H1 (cell line): ENCODE measurements at regions not wholly inside any gene's neighbourhood (a gene's known extent, or its start where the extent isn't known, plus 50 kb on each side); places are given as distances from the start of the nearest gene placed in this dataset.

Experiments
- CTCF ChIA-PET: fragments of 300-600 bp; sonication (Branson Sonifier 250); formaldehyde crosslinking; loops from one replicate; lab custom pipeline; 2021; ENCODE audit not compliant: partially characterized antibody; lab: Charles Lee
- POLR2A ChIA-PET: fragments of 300-600 bp; sonication (Branson Sonifier 250); formaldehyde crosslinking; loops from one replicate; lab custom pipeline; 2021; ENCODE audit warnings: inconsistent platforms; ENCODE audit not compliant: partially characterized antibody; lab: Charles Lee
- DNase-seq, 2 experiments: peaks; one replicate each; pipeline versions ENCODE4 v3.0.0 to v3.0.0-alpha.2; 2010 to 2022; ENCODE audit warnings: low spot score in 2 of 2, low read depth in 1 of 2, mixed read lengths in 1 of 2
- FAIRE-seq: peaks from 2 replicates; lab custom pipeline; 2011; peaks lifted over from hg19 to GRCh38; lab: Jason Lieb, UNC
- H2AFZ ChIP-seq: 2 replicates; pipeline ENCODE4 v1.8.1; 2012; ENCODE audit warnings: low read length, inconsistent platforms
- H2AK5ac ChIP-seq: 2 replicates; pipeline ENCODE4 v1.6.1; 2013; ENCODE audit warnings: low read depth, low read length
- H2BK120ac ChIP-seq: replicated peaks from 2 replicates; pipeline ENCODE3; 2013; ENCODE audit warnings: low read depth, low read length, inconsistent platforms
- H2BK12ac ChIP-seq: 2 replicates; pipeline ENCODE4 v1.6.1; 2013; ENCODE audit warnings: low read depth, low read length
- H2BK15ac ChIP-seq: 2 replicates; pipeline ENCODE4 v1.6.1; 2013; ENCODE audit warnings: low read length
- H2BK20ac ChIP-seq: 2 replicates; pipeline ENCODE4 v1.6.1; 2013; ENCODE audit warnings: low read length
- H2BK5ac ChIP-seq: 2 replicates; pipeline ENCODE4 v1.6.1; 2013; ENCODE audit warnings: low read depth, low read length
- H3K14ac ChIP-seq: 2 replicates; pipeline ENCODE4 v1.6.1; 2013; ENCODE audit warnings: inconsistent platforms; ENCODE audit not compliant: insufficient read length
- H3K18ac ChIP-seq: 2 replicates; pipeline ENCODE4 v1.6.1; 2013; ENCODE audit warnings: low read length; ENCODE audit errors: extremely low read depth
- H3K23ac ChIP-seq: 2 replicates; pipeline ENCODE4 v1.6.1; 2013; ENCODE audit warnings: inconsistent platforms; ENCODE audit not compliant: insufficient read length
- H3K23me2 ChIP-seq: 2 replicates; pipeline ENCODE4 v1.6.1; 2013; ENCODE audit warnings: low read depth, low read length
- H3K27ac ChIP-seq: 2 replicates; pipeline ENCODE4 v1.6.1; 2011; ENCODE audit warnings: low read depth, low read length, inconsistent platforms
- H3K27me3 ChIP-seq, 4 experiments: replicated peaks in 1 of 4; 1 replicate in 1 of 4; 2 replicates in 3 of 4; pipeline versions ENCODE4 v1.6.1 to v1.8.1; 2011 to 2013; ENCODE audit warnings: low read length in 3 of 4, mild to moderate bottlenecking in 3 of 4, inconsistent platforms in 2 of 4, mixed read lengths in 2 of 4, moderate library complexity in 1 of 4; ENCODE audit not compliant: control insufficient read depth in 3 of 4, insufficient read depth in 3 of 4; ENCODE audit errors: extremely low read depth in 1 of 4
- H3K36me3 ChIP-seq, 4 experiments: 2 replicates each; pipeline versions ENCODE4 v1.6.1 to v1.8.1; 2011 to 2013; ENCODE audit warnings: mild to moderate bottlenecking in 4 of 4, low read length in 3 of 4, moderate library complexity in 2 of 4, control low read depth in 1 of 4, inconsistent platforms in 1 of 4; ENCODE audit not compliant: insufficient read depth in 4 of 4, control insufficient read depth in 2 of 4
- H3K4ac ChIP-seq: replicated peaks from 2 replicates; pipeline ENCODE3; 2013; ENCODE audit warnings: low read length, low read depth, mixed read lengths, inconsistent platforms; ENCODE audit not compliant: insufficient read length
- H3K4me1 ChIP-seq, 4 experiments: replicated peaks in 1 of 4; 1 replicate in 1 of 4; 2 replicates in 3 of 4; pipeline versions ENCODE4 v1.6.1 to v1.8.1; 2011 to 2013; ENCODE audit warnings: low read length in 3 of 4, inconsistent platforms in 2 of 4, mixed read lengths in 1 of 4; ENCODE audit not compliant: insufficient read depth in 4 of 4, control insufficient read depth in 3 of 4
- H3K4me2 ChIP-seq, 2 experiments: 2 replicates each; pipeline versions ENCODE4 v1.6.1 to v1.8.1; 2011 to 2013; ENCODE audit warnings: low read depth in 2 of 2, low read length in 2 of 2, control low read depth in 1 of 2, inconsistent platforms in 1 of 2, mild to moderate bottlenecking in 1 of 2; ENCODE audit not compliant: insufficient read depth in 1 of 2
- H3K4me3 ChIP-seq, 4 experiments: fragments of 200-600, 300-600 bp in 1 of 4; sonication (generic), shearing (Covaris generic), sonication (Bioruptor Twin) in 1 of 4; 2 replicates each; pipeline versions ENCODE4 v1.5.1 to v1.8.1; 2011 to 2016; ENCODE audit warnings: low read length in 4 of 4, low read depth in 3 of 4, control low read depth in 2 of 4, inconsistent platforms in 2 of 4, mild to moderate bottlenecking in 2 of 4, mixed read lengths in 1 of 4, moderate library complexity in 1 of 4; ENCODE audit not compliant: insufficient read depth in 2 of 4; ENCODE audit errors: extremely low read depth in 1 of 4
- H3K56ac ChIP-seq: replicated peaks from 2 replicates; pipeline ENCODE3; 2013; ENCODE audit warnings: low read depth, mild to moderate bottlenecking, mixed read lengths, low read length, inconsistent platforms; ENCODE audit not compliant: insufficient read length
- H3K79me1 ChIP-seq: 2 replicates; pipeline ENCODE4 v1.6.1; 2013; ENCODE audit warnings: low read depth, low read length, control low read depth
- H3K79me2 ChIP-seq, 2 experiments: 2 replicates each; pipeline versions ENCODE4 v1.6.1 to v1.8.1; 2012 to 2013; ENCODE audit warnings: low read length in 2 of 2, mild to moderate bottlenecking in 2 of 2, inconsistent platforms in 1 of 2; ENCODE audit not compliant: insufficient read depth in 2 of 2, control insufficient read depth in 1 of 2
- H3K9ac ChIP-seq, 4 experiments: replicated peaks in 1 of 4; 1 replicate in 1 of 4; 2 replicates in 3 of 4; pipeline versions ENCODE4 v1.6.1 to v1.8.1; 2011 to 2013; ENCODE audit warnings: low read depth in 3 of 4, low read length in 3 of 4, control low read depth in 2 of 4, mild to moderate bottlenecking in 2 of 4, moderate library complexity in 2 of 4, inconsistent platforms in 1 of 4; ENCODE audit errors: extremely low read depth in 1 of 4
- H3K9me3 ChIP-seq, 2 experiments: 2 replicates each; pipeline versions ENCODE4 v1.6.1 to v1.8.1; 2012 to 2013; ENCODE audit warnings: mild to moderate bottlenecking in 2 of 2, moderate library complexity in 2 of 2, control low read depth in 1 of 2, inconsistent platforms in 1 of 2, low read depth in 1 of 2, low read length in 1 of 2, mixed read lengths in 1 of 2; ENCODE audit not compliant: insufficient read depth in 2 of 2
- H4K20me1 ChIP-seq, 2 experiments: replicated peaks in 1 of 2; 2 replicates each; pipeline versions ENCODE3 to v1.8.1; 2011 to 2013; ENCODE audit warnings: inconsistent platforms in 2 of 2, low read length in 2 of 2, mild to moderate bottlenecking in 1 of 2; ENCODE audit not compliant: insufficient read depth in 2 of 2, control insufficient read depth in 1 of 2
- H4K5ac ChIP-seq: 2 replicates; pipeline ENCODE4 v1.6.1; 2013; ENCODE audit warnings: low read length, low read depth, mixed read lengths, inconsistent platforms; ENCODE audit not compliant: insufficient read length
- H4K8ac ChIP-seq: 2 replicates; pipeline ENCODE4 v1.8.0; 2013; ENCODE audit warnings: mild to moderate bottlenecking, moderate library complexity, low read length, inconsistent platforms; ENCODE audit not compliant: insufficient read depth; ENCODE audit errors: extremely low read depth
- H4K91ac ChIP-seq: replicated peaks from 2 replicates; pipeline ENCODE3; 2013; ENCODE audit warnings: low read length, mixed read lengths, inconsistent platforms; ENCODE audit not compliant: insufficient read length
- EZH2 ChIP-seq: fragments of 200-600 bp; sonication (generic); IDR thresholded peaks from 2 replicates; pipeline ENCODE4 v1.7.1; 2012; ENCODE audit warnings: low read depth, mild to moderate bottlenecking, moderate library complexity, low read length, inconsistent platforms; ENCODE audit not compliant: severe bottlenecking
- WGBS, 2 experiments: shearing (Covaris generic) in 1 of 2; methylation state at CpG; one replicate each; pipeline versions ENCODE4 v1.1.6 to v1.1.7; 2013 to 2015; ENCODE audit warnings: low lambda C conversion rate in 2 of 2, mixed read lengths in 2 of 2, inconsistent platforms in 1 of 2, low coverage in 1 of 2, missing lambda C conversion rate in 1 of 2; ENCODE audit not compliant: insufficient replicate concordance in 2 of 2, insufficient coverage in 1 of 2, insufficient read length in 1 of 2; ENCODE audit errors: extremely low coverage in 1 of 2, missing lambda C conversion rate in 1 of 2; 5-methylcytosine and 5-hydroxymethylcytosine counted together

DNA sequence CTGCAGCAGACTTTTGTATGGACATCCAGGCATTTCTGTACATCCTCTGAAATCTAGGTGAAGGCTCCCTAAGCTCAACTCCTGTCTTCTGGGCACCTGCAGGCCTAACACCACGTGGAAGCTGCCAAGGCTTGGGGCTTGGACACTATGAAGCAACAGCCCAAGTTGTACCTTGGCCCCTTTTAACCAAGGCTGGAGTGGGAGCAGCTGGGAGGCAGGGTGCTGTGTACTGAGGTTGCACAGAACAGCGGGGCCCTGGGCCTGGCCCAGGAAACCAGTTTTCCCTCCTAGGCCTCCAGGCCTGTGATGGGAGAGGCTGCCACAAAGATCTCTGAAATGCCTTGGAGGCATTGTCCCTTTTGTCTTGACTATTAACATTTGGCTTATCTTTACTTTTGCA, 214.4 kb upstream of the LRIG3 start:
- FAIRE-seq (no peak), DNase-seq (no peak)
- Histone ChIP-seq H3K14ac (no peak overlapping the region), H3K79me2 (no peaks in the 10 kb centered on the region), H3K27ac (no peak overlapping the region), H4K91ac (no peak overlapping the region), H3K4me2 (no peak overlapping the region), H2BK15ac (no peak overlapping the region), H4K20me1 (no peaks in the 10 kb centered on the region), H3K23ac (no peak overlapping the region), H3K4ac (no peak overlapping the region), H2BK5ac (no peak overlapping the region), H3K23me2 (no peaks in the 10 kb centered on the region), H3K4me1 (peaks cover 0 to 2% (median 0%) of the 10 kb centered on the region in 4 experiments; a peak in 1 of 7 replicates), H3K36me3 (no peaks in the 10 kb centered on the region), H3K9me3 (peaks cover 2 to 7% of the 10 kb centered on the region in 2 experiments; a peak in 2 of 4 replicates), H3K18ac (no peak overlapping the region), H2BK20ac (no peak overlapping the region), H3K79me1 (no peaks in the 10 kb centered on the region), H2BK12ac (no peak overlapping the region), H3K9ac (no peak overlapping the region), H3K56ac (no peak overlapping the region), H4K5ac (no peak overlapping the region), H2BK120ac (no peak overlapping the region), H3K27me3 (no peaks in the 10 kb centered on the region), H2AK5ac (no peak overlapping the region), H4K8ac (no peak overlapping the region), H3K4me3 (no peak overlapping the region), H2AFZ (no peak overlapping the region)
- TF ChIP-seq EZH2 = no peak
- ChIA-PET POLR2A (no interaction called here), CTCF (no interaction called here)
- WGBS, 2 experiments = 39% methylated on average over 2 of the region's 2 CpGs; no CpG with 5 or more reads in 1 of the 2 experiments
